Panc1 (cell line): ENCODE measurements at regions not wholly inside any gene's neighbourhood (a gene's known extent, or its start where the extent isn't known, plus 50 kb on each side); places are given as distances from the start of the nearest gene placed in this dataset.

Experiments used
- ATAC-seq: fragments of 200-7000 bp; cut with Tn5 transposase; 2 replicates; pipeline ENCODE4 v1.9.1; 2020; ENCODE audit warnings: mild to moderate bottlenecking, moderate library complexity
- BruUV-seq: library from RNA; stranded (reverse); fragments of 400-500 nt; replicated peaks from 2 replicates; lab custom pipeline; 2021; lab: Mats Ljungman, UMichigan
- CTCF ChIA-PET: fragments of 300-600 bp; sonication (Branson Sonifier 250); formaldehyde crosslinking; loops from one replicate; lab custom pipeline; 2022; ENCODE audit warnings: antibody characterized with exemption; lab: Charles Lee
- POLR2A ChIA-PET: fragments of 300-600 bp; sonication (Branson Sonifier 250); formaldehyde crosslinking; loops from one replicate; lab custom pipeline; 2022; ENCODE audit warnings: antibody characterized with exemption; lab: Charles Lee
- DNase-seq: peaks from one replicate; pipeline ENCODE4 v3.0.0-alpha.2; 2010; ENCODE audit warnings: low read depth, low spot score
- H3K27ac ChIP-seq: 2 replicates; pipeline ENCODE4 v1.5.1; 2011; ENCODE audit warnings: mild to moderate bottlenecking, low read length, inconsistent platforms
- H3K27me3 ChIP-seq: fragments of 200-500 bp; sonication (Bioruptor generic); 2 replicates; pipeline ENCODE4 v1.6.0; 2014; ENCODE audit warnings: low read length, inconsistent platforms; ENCODE audit not compliant: control insufficient read depth, insufficient read depth
- H3K36me3 ChIP-seq: fragments of 200-500 bp; sonication (Bioruptor generic); 2 replicates; pipeline ENCODE4 v1.5.1; 2014; ENCODE audit warnings: inconsistent platforms, mild to moderate bottlenecking, low read length, moderate library complexity; ENCODE audit not compliant: control insufficient read depth, insufficient read depth
- H3K4me1 ChIP-seq: 2 replicates; pipeline ENCODE4 v1.5.1; 2011; ENCODE audit warnings: inconsistent platforms, mild to moderate bottlenecking, low read length, moderate library complexity; ENCODE audit not compliant: control insufficient read depth, insufficient read depth
- H3K4me3 ChIP-seq, 2 experiments: 2 replicates each; pipeline ENCODE4 v1.5.1; 2011 to 2012; ENCODE audit warnings: low read depth in 2 of 2, low read length in 2 of 2, mild to moderate bottlenecking in 2 of 2, inconsistent platforms in 1 of 2, moderate library complexity in 1 of 2
- H3K9me3 ChIP-seq: fragments of 200-500 bp; sonication (Bioruptor generic); 2 replicates; pipeline ENCODE4 v1.5.1; 2014; ENCODE audit warnings: low read depth, mild to moderate bottlenecking, inconsistent platforms, low read length, moderate library complexity; ENCODE audit not compliant: control insufficient read depth, insufficient read depth
- POLR2AphosphoS5 ChIP-seq: IDR thresholded peaks from 2 replicates; pipeline ENCODE4 v1.6.1; 2012; ENCODE audit warnings: mild to moderate bottlenecking, low read depth, low read length, moderate library complexity
- SIN3A ChIP-seq: IDR thresholded peaks from 2 replicates; pipeline ENCODE4 v1.6.1; 2012; ENCODE audit warnings: low read depth, mild to moderate bottlenecking, low read length, moderate library complexity, borderline replicate concordance; ENCODE audit not compliant: insufficient read depth
- TCF7L2 ChIP-seq: IDR thresholded peaks from 2 replicates; pipeline ENCODE4 v1.6.1; 2011; ENCODE audit warnings: mild to moderate bottlenecking, low read depth, low read length, inconsistent platforms
- in situ Hi-C: cut with HindIII; loops from 2 replicates; pipeline ENCODE4 v1.10.0; 2016; ENCODE audit warnings: low sequenced_read_pairs, low pct_unique_long_range_greater_than_20kb
- intact Hi-C: fragments of 100-400 bp; cut with micrococcal nuclease; formaldehyde crosslinking; loops from one replicate; pipeline ENCODE4 v1.10.0; 2022; ENCODE audit not compliant: unreplicated experiment
- TF ChIP-seq, protein P1 (sequence below): fragments of 450-650 bp; IDR thresholded peaks from 2 replicates; pipeline ENCODE4 v1.5.1; 2017; ENCODE audit warnings: mild to moderate bottlenecking
- TF ChIP-seq, protein P2 (sequence below), 2 experiments: IDR thresholded peaks; 2 replicates each; pipeline ENCODE4 v1.6.1; 2011 to 2012; ENCODE audit warnings: low read depth in 2 of 2, control low read depth in 1 of 2, low read length in 1 of 2, mild to moderate bottlenecking in 1 of 2, moderate library complexity in 1 of 2; ENCODE audit not compliant: insufficient read depth in 1 of 2

DNA sequence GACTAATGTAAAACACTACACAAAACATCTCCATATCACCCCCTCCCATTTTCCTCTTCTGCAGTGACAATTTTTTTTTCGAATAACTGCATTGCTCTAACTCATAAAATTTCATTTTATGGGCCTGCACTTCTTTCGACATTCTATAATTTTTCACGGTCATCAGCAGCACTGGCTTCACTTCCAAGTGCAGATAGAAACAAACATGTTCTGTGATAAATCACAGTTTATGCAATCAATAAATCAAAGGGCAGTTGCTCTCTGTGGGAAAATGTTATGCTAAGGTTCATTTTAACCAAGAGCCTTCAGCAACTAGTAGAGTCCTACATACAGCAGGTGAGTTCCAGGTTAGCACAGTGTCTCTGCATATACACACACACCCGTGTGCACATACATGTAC lies 100.1 kb downstream of the GPAM start:
- Histone ChIP-seq H3K4me1 (no peaks in the 10 kb centered on the region), H3K36me3 (no peaks in the 10 kb centered on the region), H3K27ac (no peak overlapping the region), H3K27me3 (peaks cover 8% of the 10 kb centered on the region), H3K4me3 (no peak overlapping the region), H3K9me3 (no peaks in the 10 kb centered on the region)
- in situ Hi-C loops: no loop called here
- no peak for DNase-seq
- BruUV-seq: no TSS peak
- ATAC-seq: no peak
- intact Hi-C loops: no loop called here
- CTCF ChIA-PET: no interaction called here
- no peak for TF ChIP-seq POLR2AphosphoS5
- POLR2A ChIA-PET: no interaction called here

DNA sequence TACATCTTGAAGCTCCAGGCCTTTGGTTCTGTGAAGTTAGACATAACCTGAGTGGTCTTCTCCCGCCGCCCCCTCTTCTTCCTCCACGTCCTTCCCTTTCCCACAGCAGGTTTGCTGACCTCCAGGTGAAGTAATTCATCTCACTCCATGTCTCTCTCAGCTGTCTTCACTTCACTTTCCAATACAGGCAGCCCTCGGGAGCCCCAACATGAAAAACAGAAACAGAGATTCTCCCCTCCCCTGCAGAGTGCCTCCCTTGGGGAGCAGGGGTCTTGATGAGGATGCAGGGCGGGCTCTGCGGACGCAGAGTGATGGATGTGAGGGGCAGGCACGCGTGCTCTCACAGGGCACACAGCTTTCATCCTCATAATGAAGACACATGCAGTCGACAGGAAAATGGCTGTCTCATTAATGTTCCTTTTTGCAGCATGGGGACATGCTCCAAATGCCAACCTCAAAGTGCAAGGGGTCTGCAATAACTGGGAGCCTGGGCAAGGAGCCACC lies 95.6 kb downstream of the GPAM start:
- ChIA-PET CTCF (no interaction called here), POLR2A (no interaction called here)
- TF ChIP-seq, protein P1, sequence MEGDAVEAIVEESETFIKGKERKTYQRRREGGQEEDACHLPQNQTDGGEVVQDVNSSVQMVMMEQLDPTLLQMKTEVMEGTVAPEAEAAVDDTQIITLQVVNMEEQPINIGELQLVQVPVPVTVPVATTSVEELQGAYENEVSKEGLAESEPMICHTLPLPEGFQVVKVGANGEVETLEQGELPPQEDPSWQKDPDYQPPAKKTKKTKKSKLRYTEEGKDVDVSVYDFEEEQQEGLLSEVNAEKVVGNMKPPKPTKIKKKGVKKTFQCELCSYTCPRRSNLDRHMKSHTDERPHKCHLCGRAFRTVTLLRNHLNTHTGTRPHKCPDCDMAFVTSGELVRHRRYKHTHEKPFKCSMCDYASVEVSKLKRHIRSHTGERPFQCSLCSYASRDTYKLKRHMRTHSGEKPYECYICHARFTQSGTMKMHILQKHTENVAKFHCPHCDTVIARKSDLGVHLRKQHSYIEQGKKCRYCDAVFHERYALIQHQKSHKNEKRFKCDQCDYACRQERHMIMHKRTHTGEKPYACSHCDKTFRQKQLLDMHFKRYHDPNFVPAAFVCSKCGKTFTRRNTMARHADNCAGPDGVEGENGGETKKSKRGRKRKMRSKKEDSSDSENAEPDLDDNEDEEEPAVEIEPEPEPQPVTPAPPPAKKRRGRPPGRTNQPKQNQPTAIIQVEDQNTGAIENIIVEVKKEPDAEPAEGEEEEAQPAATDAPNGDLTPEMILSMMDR: no peak
- TF ChIP-seq SIN3A (no peak), POLR2AphosphoS5 (no peak), TCF7L2 (no peak)
- TF ChIP-seq, protein P2, sequence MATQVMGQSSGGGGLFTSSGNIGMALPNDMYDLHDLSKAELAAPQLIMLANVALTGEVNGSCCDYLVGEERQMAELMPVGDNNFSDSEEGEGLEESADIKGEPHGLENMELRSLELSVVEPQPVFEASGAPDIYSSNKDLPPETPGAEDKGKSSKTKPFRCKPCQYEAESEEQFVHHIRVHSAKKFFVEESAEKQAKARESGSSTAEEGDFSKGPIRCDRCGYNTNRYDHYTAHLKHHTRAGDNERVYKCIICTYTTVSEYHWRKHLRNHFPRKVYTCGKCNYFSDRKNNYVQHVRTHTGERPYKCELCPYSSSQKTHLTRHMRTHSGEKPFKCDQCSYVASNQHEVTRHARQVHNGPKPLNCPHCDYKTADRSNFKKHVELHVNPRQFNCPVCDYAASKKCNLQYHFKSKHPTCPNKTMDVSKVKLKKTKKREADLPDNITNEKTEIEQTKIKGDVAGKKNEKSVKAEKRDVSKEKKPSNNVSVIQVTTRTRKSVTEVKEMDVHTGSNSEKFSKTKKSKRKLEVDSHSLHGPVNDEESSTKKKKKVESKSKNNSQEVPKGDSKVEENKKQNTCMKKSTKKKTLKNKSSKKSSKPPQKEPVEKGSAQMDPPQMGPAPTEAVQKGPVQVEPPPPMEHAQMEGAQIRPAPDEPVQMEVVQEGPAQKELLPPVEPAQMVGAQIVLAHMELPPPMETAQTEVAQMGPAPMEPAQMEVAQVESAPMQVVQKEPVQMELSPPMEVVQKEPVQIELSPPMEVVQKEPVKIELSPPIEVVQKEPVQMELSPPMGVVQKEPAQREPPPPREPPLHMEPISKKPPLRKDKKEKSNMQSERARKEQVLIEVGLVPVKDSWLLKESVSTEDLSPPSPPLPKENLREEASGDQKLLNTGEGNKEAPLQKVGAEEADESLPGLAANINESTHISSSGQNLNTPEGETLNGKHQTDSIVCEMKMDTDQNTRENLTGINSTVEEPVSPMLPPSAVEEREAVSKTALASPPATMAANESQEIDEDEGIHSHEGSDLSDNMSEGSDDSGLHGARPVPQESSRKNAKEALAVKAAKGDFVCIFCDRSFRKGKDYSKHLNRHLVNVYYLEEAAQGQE (IDR thresholded peaks at IDR 0.05; ENCODE audit: insufficient read depth in 1 of 2, low read depth in 2 of 2, low read length in 1 of 2): no peak
- no peak for DNase-seq
- Histone ChIP-seq H3K4me1 (no peaks in the 10 kb centered on the region), H3K9me3 (no peaks in the 10 kb centered on the region), H3K4me3 (no peak overlapping the region), H3K36me3 (no peaks in the 10 kb centered on the region), H3K27me3 (peaks cover 8% of the 10 kb centered on the region), H3K27ac (no peak overlapping the region)
- no TSS peak for BruUV-seq
- no peak for ATAC-seq
- intact Hi-C loops (no loop called here), in situ Hi-C loops (no loop called here)

DNA sequence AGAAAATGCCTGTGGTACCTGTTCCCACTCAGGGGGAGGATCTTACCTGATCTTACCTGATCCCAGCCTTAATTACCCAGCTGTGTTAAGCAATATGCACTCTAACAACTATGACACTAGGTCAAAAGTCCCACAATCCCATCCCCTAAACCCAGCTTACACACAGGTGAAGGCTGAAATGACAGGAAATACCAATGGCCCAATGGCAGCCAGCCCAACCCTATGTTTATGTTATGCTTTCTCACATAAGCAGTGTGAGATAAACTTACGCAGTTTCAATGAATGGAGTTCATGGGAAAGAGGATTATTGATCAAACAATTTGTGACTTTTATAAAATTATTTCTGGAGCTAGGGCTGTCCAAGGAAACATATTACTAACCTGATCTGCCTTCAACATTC lies 91.9 kb downstream of the GPAM start:
- TF ChIP-seq, protein P2 (IDR thresholded peaks at IDR 0.05; ENCODE audit: insufficient read depth in 1 of 2, low read depth in 2 of 2, low read length in 1 of 2): no peak
- TF ChIP-seq, protein P1: no peak
- TF ChIP-seq POLR2AphosphoS5: no peak
- no peak for TF ChIP-seq TCF7L2
- TF ChIP-seq SIN3A: no peak
- Histone ChIP-seq H3K27ac (no peak overlapping the region), H3K27me3 (peaks cover 5% of the 10 kb centered on the region), H3K9me3 (no peaks in the 10 kb centered on the region), H3K4me3 (no peak overlapping the region), H3K36me3 (no peaks in the 10 kb centered on the region), H3K4me1 (no peaks in the 10 kb centered on the region)
- DNase-seq: no peak
- no peak for ATAC-seq
- intact Hi-C loops (no loop called here), in situ Hi-C loops (no loop called here)
- BruUV-seq: no TSS peak
- POLR2A ChIA-PET: no interaction called here
- CTCF ChIA-PET: no interaction called here
